ENCODE measurements at regions not wholly inside any gene's neighbourhood (a gene's known extent, or its start where the extent isn't known, plus 50 kb on each side); places are given as distances from the start of the nearest gene placed in this dataset.

DNA sequence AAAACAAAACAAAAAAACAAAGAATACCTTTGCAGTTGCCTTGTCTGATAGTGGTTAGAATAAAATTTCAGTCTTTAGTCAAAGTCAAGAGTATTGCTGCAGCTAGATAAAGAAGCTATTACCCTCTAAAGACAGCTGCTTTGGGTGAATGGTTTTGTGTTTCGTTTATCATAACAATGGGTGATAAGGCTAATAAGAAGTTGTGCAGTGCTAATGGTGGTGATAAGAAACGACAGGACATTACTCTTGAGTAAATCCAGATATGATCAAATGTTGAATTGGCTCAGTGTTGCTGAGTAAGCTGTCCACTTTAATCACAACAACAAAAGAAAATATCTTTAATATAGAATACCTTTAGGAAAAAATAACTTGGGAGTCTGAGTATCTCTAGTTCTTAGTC lies 1825.3 kb downstream of the SLITRK5 start:
- H3K36me3 ChIP-seq (ENCODE audit: insufficient read depth, low read length) = no peaks in the 10 kb centered on the region
- TF ChIP-seq, protein P1, sequence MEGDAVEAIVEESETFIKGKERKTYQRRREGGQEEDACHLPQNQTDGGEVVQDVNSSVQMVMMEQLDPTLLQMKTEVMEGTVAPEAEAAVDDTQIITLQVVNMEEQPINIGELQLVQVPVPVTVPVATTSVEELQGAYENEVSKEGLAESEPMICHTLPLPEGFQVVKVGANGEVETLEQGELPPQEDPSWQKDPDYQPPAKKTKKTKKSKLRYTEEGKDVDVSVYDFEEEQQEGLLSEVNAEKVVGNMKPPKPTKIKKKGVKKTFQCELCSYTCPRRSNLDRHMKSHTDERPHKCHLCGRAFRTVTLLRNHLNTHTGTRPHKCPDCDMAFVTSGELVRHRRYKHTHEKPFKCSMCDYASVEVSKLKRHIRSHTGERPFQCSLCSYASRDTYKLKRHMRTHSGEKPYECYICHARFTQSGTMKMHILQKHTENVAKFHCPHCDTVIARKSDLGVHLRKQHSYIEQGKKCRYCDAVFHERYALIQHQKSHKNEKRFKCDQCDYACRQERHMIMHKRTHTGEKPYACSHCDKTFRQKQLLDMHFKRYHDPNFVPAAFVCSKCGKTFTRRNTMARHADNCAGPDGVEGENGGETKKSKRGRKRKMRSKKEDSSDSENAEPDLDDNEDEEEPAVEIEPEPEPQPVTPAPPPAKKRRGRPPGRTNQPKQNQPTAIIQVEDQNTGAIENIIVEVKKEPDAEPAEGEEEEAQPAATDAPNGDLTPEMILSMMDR (IDR thresholded peaks at IDR 0.05; ENCODE audit: extremely low read depth, low read depth, low read length) = no peak
- no peak overlapping the region for H2AFZ ChIP-seq (ENCODE audit: low read length)

DNA sequence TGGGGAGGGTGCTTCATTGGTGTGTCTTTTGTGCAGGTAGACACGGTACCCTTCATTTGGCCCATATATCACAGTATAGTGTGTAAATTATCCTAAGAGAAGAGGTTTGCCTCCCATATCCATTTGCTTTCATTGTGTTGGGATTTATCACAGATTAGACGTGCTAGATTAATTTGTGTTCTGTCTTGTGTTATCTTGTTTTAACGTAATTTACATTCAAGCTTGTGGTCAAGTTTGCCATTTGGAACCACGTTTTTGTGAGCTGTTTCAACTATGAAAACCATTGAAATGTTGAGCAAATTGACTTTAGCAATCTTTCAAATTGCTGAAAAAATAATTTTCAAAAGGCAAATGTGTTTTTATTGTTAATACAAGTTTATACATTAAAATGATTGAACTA lies 1826.5 kb downstream of the SLITRK5 start:
- TF ChIP-seq, protein P1 (IDR thresholded peaks at IDR 0.05; ENCODE audit: extremely low read depth, low read depth, low read length) = no peak
- Histone ChIP-seq H3K4me3 (ENCODE audit: insufficient read depth, low read length) (no peak overlapping the region), H2AFZ (ENCODE audit: low read length) (no peak overlapping the region), H4K20me1 (ENCODE audit: insufficient read depth, low read length) (no peaks in the 10 kb centered on the region), H3K4me1 (ENCODE audit: insufficient read depth, low read length) (no peaks in the 10 kb centered on the region), H3K9me3 (ENCODE audit: low read depth, low read length) (peaks cover 3% of the 10 kb centered on the region), H3K27ac (ENCODE audit: low read depth, low read length) (no peak overlapping the region), H3K27me3 (ENCODE audit: insufficient read depth, low read length) (no peaks in the 10 kb centered on the region), H3K79me2 (ENCODE audit: insufficient read depth, low read length) (no peaks in the 10 kb centered on the region), H3K4me2 (ENCODE audit: insufficient read depth, low read length) (no peak overlapping the region), H3K36me3 (ENCODE audit: insufficient read depth, low read length) (no peaks in the 10 kb centered on the region)
- DNase-seq (ENCODE audit: insufficient read length, low spot score, missing footprints) = no peak

More for the DNA sequence above, 1825.3 kb downstream of the SLITRK5 start:
- no peak for DNase-seq (ENCODE audit: insufficient read length, low spot score, missing footprints)
- Histone ChIP-seq H3K4me2 (ENCODE audit: insufficient read depth, low read length) (no peak overlapping the region), H3K4me3 (ENCODE audit: insufficient read depth, low read length) (no peak overlapping the region), H3K9me3 (ENCODE audit: low read depth, low read length) (peaks cover 3% of the 10 kb centered on the region), H3K27me3 (ENCODE audit: insufficient read depth, low read length) (no peaks in the 10 kb centered on the region), H3K79me2 (ENCODE audit: insufficient read depth, low read length) (no peaks in the 10 kb centered on the region), H3K27ac (ENCODE audit: low read depth, low read length) (no peak overlapping the region), H4K20me1 (ENCODE audit: insufficient read depth, low read length) (no peaks in the 10 kb centered on the region), H3K4me1 (ENCODE audit: insufficient read depth, low read length) (no peaks in the 10 kb centered on the region)

DNA sequence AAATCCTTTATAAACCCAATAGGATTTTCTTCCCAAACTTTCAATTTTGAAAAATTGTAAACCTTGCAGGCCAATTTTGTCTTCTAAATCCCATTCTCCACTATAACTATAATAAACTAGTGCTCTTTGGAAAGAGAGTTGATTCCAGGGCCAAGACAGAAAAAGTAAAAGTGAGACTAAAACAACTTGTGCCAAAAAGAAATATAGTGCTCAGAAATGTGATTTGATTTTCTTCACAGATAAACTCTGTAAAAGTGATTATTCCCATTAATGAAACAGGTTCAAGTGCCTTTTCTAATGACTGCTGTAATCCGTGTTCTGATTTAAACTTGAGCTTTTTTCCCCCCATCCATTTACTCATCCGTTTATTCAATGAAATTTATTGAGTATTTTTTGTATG lies 1831.1 kb downstream of the SLITRK5 start:
- Histone ChIP-seq H3K4me3 (ENCODE audit: insufficient read depth, low read length) (no peak overlapping the region), H3K79me2 (ENCODE audit: insufficient read depth, low read length) (no peaks in the 10 kb centered on the region), H2AFZ (ENCODE audit: low read length) (no peak overlapping the region), H3K27me3 (ENCODE audit: insufficient read depth, low read length) (no peaks in the 10 kb centered on the region), H3K9me3 (ENCODE audit: low read depth, low read length) (peaks cover 3% of the 10 kb centered on the region), H3K36me3 (ENCODE audit: insufficient read depth, low read length) (no peaks in the 10 kb centered on the region), H3K27ac (ENCODE audit: low read depth, low read length) (no peak overlapping the region), H3K4me1 (ENCODE audit: insufficient read depth, low read length) (no peaks in the 10 kb centered on the region), H3K4me2 (ENCODE audit: insufficient read depth, low read length) (no peak overlapping the region), H4K20me1 (ENCODE audit: insufficient read depth, low read length) (no peaks in the 10 kb centered on the region)
- TF ChIP-seq, protein P1 (IDR thresholded peaks at IDR 0.05; ENCODE audit: extremely low read depth, low read depth, low read length) = no peak
- DNase-seq (ENCODE audit: insufficient read length, low spot score, missing footprints) = no peak

DNA sequence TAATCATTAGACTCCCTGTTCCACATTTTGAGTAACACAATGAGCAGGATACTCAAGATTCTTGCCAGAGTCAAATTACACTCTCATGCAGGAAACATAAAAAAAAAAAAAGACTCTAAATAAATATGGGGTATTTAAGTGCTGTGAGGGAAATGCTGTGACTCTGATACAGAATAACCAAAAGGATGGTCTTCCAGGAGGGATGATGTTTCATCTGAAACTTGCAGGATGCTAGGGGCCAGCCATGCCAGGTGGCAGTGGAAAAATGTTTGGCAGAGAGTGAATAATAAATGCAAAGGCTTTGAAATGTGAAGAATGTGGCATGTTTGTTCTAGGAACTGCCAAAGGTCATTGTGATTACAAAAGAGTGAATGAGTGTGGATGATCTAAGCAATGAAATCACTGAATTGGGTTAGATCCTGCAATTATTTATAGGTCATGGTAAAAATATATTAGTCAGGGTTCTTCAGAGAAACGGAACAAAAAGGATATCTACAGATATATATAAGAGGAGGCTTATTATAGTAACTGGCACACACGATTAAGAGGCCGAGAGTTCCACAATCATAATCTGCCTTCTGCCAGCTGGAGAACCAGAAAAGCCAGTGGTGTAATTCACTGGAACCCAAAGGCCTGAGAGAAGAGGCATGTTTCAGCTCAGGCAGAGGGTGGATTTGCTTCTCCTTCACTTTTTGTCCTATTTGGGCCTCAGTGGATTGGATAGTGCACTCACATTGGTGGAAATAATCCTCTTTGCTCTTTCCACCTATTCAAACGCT lies 1832.8 kb upstream of the MIR17HG start:
- Histone ChIP-seq H2AFZ (ENCODE audit: low read length) (no peak overlapping the region), H3K36me3 (ENCODE audit: insufficient read depth, low read length) (no peaks in the 10 kb centered on the region), H3K27ac (ENCODE audit: low read depth, low read length) (no peak overlapping the region), H3K9me3 (ENCODE audit: low read depth, low read length) (no peaks in the 10 kb centered on the region), H3K4me2 (ENCODE audit: insufficient read depth, low read length) (no peak overlapping the region), H3K27me3 (ENCODE audit: insufficient read depth, low read length) (no peaks in the 10 kb centered on the region), H3K4me3 (ENCODE audit: insufficient read depth, low read length) (no peak overlapping the region), H3K4me1 (ENCODE audit: insufficient read depth, low read length) (no peaks in the 10 kb centered on the region), H3K79me2 (ENCODE audit: insufficient read depth, low read length) (no peaks in the 10 kb centered on the region), H4K20me1 (ENCODE audit: insufficient read depth, low read length) (no peaks in the 10 kb centered on the region)
- TF ChIP-seq, protein P1 (IDR thresholded peaks at IDR 0.05; ENCODE audit: extremely low read depth, low read depth, low read length) = no peak
- no peak for DNase-seq (ENCODE audit: insufficient read length, low spot score, missing footprints)

Measured in osteoblast (primary cell).